VCaP (cell line): ENCODE measurements at regions not wholly inside any gene's neighbourhood (a gene's known extent, or its start where the extent isn't known, plus 50 kb on each side); places are given as distances from the start of the nearest gene placed in this dataset.

ENCODE experiments used
- H3K27ac ChIP-seq: fragments of 450-650 bp; 2 replicates; pipeline ENCODE4 v1.5.1; 2017
- TF ChIP-seq, protein P1 (sequence below): fragments of 450-650 bp; conservative IDR thresholded peaks from 2 replicates; pipeline ENCODE4 v1.5.1; 2017; ENCODE audit warnings: mild to moderate bottlenecking, moderate library complexity

DNA sequence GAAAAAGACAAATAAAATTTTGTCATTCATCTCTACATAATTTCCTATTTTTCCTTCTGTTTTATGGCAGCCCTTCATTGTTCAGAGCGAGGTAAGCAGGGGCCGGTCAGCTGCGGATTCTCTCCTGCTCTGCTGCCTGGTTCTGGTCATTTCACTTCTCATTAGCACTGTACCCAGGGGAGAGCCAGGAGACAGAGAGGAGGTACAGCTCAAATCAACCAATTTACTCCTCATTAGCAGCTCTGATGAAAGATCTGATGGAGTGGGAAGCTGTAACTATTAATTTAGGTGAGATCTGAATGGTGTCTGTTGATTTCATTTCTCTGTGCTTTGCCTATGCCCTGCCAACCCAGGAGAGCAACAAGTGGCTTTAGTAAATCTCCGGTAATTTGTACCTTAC lies 241.5 kb upstream of the PFKP start:
- TF ChIP-seq, protein P1, sequence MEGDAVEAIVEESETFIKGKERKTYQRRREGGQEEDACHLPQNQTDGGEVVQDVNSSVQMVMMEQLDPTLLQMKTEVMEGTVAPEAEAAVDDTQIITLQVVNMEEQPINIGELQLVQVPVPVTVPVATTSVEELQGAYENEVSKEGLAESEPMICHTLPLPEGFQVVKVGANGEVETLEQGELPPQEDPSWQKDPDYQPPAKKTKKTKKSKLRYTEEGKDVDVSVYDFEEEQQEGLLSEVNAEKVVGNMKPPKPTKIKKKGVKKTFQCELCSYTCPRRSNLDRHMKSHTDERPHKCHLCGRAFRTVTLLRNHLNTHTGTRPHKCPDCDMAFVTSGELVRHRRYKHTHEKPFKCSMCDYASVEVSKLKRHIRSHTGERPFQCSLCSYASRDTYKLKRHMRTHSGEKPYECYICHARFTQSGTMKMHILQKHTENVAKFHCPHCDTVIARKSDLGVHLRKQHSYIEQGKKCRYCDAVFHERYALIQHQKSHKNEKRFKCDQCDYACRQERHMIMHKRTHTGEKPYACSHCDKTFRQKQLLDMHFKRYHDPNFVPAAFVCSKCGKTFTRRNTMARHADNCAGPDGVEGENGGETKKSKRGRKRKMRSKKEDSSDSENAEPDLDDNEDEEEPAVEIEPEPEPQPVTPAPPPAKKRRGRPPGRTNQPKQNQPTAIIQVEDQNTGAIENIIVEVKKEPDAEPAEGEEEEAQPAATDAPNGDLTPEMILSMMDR, result no peak
- H3K27ac ChIP-seq, result no peak overlapping the region

DNA sequence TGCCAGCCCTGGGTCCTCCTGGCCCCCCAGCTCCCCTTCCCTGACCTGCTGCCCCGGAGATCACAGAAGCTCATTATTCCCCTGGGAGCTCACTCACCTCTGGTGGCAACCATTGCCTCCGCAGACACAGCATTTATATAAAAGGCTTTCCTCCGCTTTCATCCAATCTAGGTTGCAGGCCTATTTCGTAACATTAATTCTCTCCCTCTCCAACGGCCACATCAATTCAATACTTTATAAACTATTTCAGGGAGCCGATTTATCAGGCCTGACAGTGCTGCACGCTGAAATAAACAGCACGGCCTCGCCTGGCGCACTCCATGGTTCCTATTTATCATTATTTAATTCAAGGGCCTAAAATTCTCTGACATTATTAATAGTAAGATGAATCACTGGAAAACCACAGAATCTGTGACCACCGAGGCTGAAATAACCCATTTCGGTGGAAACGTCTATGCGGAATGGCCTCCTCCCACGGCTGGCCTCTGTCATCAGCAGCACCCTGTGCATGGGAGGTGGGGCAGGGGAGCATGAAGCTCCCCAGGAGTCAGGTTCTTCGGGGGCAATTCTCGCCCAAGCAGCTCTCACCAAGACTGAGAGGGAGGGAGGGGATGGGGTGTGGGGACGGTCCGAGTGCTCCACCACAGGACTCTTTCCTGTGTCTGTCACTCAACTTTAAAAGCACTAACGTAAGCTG lies 249.3 kb upstream of the PFKP start:
- no peak overlapping the region for H3K27ac ChIP-seq
- TF ChIP-seq, protein P1, result no peak

DNA sequence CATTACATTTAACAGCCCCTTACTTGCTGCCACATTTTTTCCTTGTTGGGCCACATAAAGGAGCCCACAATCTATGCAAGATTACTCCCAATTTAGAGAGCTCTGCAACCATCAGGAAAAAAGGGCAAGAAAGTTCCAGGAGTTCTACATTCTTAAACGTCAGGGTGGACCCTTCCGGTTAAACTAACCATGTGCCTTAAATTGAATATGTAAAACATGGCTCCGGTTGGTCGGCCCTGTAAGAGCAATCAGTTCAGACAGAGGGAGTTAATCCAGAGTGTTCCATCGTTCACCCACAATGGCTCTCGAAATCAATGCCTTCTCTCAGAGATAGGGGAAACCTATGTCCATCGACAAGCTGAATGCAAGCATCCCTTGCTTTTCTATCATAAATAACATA lies 253.7 kb upstream of the PFKP start:
- TF ChIP-seq, protein P1, result no peak
- H3K27ac ChIP-seq, result no peak overlapping the region

DNA sequence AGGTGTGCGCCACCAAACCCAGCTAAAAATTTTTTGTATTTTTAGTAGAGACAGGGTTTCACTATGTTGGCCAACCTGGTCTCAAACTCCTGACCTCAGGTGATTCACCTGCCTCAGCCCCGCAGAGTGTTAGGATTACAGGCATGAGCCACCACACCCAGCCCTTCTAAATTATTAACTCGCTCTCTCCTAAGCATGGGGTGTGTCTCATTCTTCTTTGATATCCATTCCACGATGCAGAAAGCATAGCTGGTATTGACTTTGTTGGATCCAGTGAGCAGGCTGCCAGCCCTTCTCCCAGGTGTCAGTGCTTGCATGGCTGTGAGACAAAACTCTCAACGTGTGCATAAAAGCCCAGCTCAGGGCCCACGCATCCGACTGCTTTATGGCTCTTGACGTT lies 254.1 kb upstream of the PFKP start:
- TF ChIP-seq, protein P1, result no peak
- H3K27ac ChIP-seq, result no peak overlapping the region

DNA sequence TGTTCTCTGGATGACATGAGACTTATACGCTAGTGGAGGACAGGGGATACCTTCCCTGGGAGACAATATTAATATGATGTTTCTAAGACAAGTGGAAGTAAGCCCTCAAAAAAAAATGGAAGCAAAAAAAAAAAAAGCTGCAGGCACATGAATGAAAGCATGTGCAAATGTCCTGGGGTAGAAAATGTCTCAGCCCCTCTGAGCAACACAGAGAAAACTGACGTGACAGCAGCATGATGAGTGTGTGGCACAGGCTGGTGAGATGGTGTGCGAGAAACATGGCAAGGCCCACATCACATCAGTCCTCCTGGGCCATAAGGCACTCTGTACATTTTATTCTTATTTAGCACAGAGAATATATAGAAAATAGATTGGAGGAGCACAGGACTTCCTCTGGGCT lies 254.7 kb upstream of the PFKP start:
- TF ChIP-seq, protein P1, result no peak
- H3K27ac ChIP-seq, result no peak overlapping the region

DNA sequence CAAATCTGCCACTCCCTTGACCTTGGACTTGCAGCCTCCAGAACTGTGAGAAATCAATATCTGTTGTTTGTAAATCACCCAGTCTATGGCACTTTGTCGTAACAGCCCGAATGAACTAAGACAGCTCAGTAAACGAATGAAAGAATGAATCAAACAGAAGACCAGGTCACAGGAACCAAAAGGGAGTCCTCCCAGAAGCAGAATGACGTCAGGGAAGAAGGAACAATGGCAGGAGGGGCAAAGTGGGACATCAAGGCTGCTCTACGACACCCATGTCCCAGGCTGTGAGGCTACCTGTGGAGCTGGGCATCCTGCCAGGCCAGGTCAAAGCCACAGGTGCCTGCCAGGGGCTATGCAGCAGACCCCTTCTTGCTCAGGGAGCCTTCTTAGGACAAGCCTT lies 267.2 kb upstream of the PFKP start:
- TF ChIP-seq, protein P1, result no peak

DNA sequence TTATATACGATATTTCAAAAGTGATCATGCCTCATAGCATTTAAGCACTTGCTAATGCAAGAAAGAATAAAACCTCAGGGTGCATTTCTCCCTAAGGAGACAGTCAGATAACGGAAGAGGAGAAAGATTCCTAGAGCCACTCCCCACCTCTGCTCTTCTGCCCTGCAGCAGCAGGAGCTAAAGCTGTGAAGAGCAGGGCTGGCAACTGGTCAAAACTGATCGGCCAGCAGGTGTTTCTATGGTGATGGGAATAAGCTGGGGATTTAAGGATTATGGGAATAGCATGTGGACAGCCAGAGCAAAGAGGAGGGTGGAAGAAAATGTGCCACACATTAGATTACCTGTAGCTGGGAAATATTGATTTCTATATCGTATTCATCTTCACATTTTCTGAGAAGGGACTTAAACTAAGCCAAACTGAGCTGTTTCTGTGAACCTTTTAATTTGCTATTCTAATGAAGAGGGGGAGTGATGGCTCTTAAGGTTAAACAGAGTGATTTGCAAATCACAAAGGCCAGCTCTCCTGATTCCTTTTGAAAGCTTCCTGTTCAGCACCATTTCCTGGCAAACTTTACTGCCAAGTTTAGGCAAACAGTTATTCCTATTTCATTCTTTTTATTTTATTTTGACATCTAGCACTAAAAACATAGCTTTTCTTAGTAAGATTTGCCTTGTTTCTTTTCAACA lies 268.9 kb upstream of the PFKP start:
- no peak overlapping the region for H3K27ac ChIP-seq
- TF ChIP-seq, protein P1, result no peak

More for the DNA sequence above, 267.2 kb upstream of the PFKP start:
- no peak overlapping the region for H3K27ac ChIP-seq
